HCT116 (cell line): ENCODE measurements at regions not wholly inside any gene's neighbourhood (a gene's known extent, or its start where the extent isn't known, plus 50 kb on each side); places are given as distances from the start of the nearest gene placed in this dataset.

ENCODE experiments used
- ATAC-seq: fragments of 200-7000 bp; cut with Tn5 transposase; 2 replicates; pipeline ENCODE4 v1.9.1; 2020; ENCODE audit warnings: mild to moderate bottlenecking, moderate library complexity
- BruUV-seq: library from RNA; stranded (reverse); fragments of 400-500 nt; replicated peaks from 2 replicates; lab custom pipeline; 2021; lab: Mats Ljungman, UMichigan
- CTCF ChIA-PET: fragments of 300-600 bp; sonication (Branson Sonifier 250); formaldehyde crosslinking; loops from one replicate; lab custom pipeline; 2021; ENCODE audit warnings: antibody characterized with exemption; lab: Charles Lee
- POLR2A ChIA-PET: fragments of 300-600, 350-600 bp; sonication (Branson Sonifier 250); formaldehyde crosslinking; loops from one replicate; lab custom pipeline; 2021; ENCODE audit warnings: antibody characterized with exemption; lab: Charles Lee
- RAD21 ChIA-PET, 2 experiments: fragments of 300-600 bp; sonication (Branson Sonifier 250); formaldehyde crosslinking; loops; one replicate each; lab custom pipeline; 2023; ENCODE audit warnings: low total read pairs in 2 of 2; ENCODE audit not compliant: uncharacterized antibody in 2 of 2, unreplicated experiment in 2 of 2, low non-redundant PET in 1 of 2; lab: Charles Lee
- DNase-seq: peaks from one replicate; pipeline ENCODE4 v3.0.0-alpha.2; 2010; ENCODE audit warnings: low read depth, low spot score
- H2AFZ ChIP-seq: fragments of 200-600 bp; shearing (Covaris generic), sonication (generic); 2 replicates; pipeline ENCODE4 v1.6.1; 2017; ENCODE audit warnings: low read depth, mixed run types, mixed read lengths, antibody characterized with exemption, low read length; ENCODE audit not compliant: poor library complexity, severe bottlenecking
- H3K27ac ChIP-seq: 2 replicates; pipeline ENCODE4 v1.5.1; 2012; ENCODE audit warnings: low read depth, low read length
- H3K27me3 ChIP-seq: fragments of 200-600 bp; sonication (generic); 2 replicates; pipeline ENCODE4 v1.6.1; 2016; ENCODE audit warnings: mixed run types, low read length, mixed read lengths; ENCODE audit not compliant: insufficient read depth
- H3K36me3 ChIP-seq, 2 experiments: fragments of 200-500 bp in 1 of 2; fragments of 200-600 bp in 1 of 2; sonication (Bioruptor generic) in 1 of 2; sonication (generic) in 1 of 2; 2 replicates each; pipeline versions ENCODE4 v1.5.1 to v1.6.1; 2014 to 2016; ENCODE audit warnings: low read length in 2 of 2, inconsistent platforms in 1 of 2, mixed read lengths in 1 of 2, mixed run types in 1 of 2; ENCODE audit not compliant: insufficient read depth in 2 of 2, control insufficient read depth in 1 of 2
- H3K4me1 ChIP-seq, 2 experiments: fragments of 200-600 bp in 1 of 2; sonication (generic) in 1 of 2; 2 replicates each; pipeline versions ENCODE4 v1.5.1 to v1.6.1; 2012 to 2017; ENCODE audit warnings: low read length in 2 of 2, inconsistent platforms in 1 of 2, mild to moderate bottlenecking in 1 of 2, mixed read lengths in 1 of 2, mixed run types in 1 of 2, moderate library complexity in 1 of 2; ENCODE audit not compliant: insufficient read depth in 2 of 2, control insufficient read depth in 1 of 2
- H3K4me2 ChIP-seq: fragments of 200-600 bp; sonication (generic); 2 replicates; pipeline ENCODE4 v1.6.1; 2017; ENCODE audit warnings: mixed run types, low read length, mixed read lengths
- H3K4me3 ChIP-seq, 2 experiments: fragments of 200-600 bp in 1 of 2; sonication (generic) in 1 of 2; replicated peaks in 1 of 2; 2 replicates each; pipeline ENCODE4 v1.5.1; 2011 to 2016; ENCODE audit warnings: low read length in 2 of 2, control low read depth in 1 of 2, low read depth in 1 of 2, mild to moderate bottlenecking in 1 of 2, mixed read lengths in 1 of 2, mixed run types in 1 of 2
- H3K79me2 ChIP-seq: fragments of 200-600 bp; sonication (generic); 2 replicates; pipeline ENCODE4 v1.6.1; 2017; ENCODE audit warnings: mild to moderate bottlenecking, mixed run types, low read length, moderate library complexity, mixed read lengths; ENCODE audit not compliant: insufficient read depth
- H3K9ac ChIP-seq: fragments of 200-600 bp; sonication (generic); 2 replicates; pipeline ENCODE4 v1.6.1; 2016; ENCODE audit warnings: low read length, mixed read lengths
- H3K9me2 ChIP-seq: fragments of 200-600 bp; sonication (generic), shearing (Covaris generic); 2 replicates; pipeline ENCODE4 v1.6.1; 2017; ENCODE audit warnings: mixed run types, mild to moderate bottlenecking, moderate library complexity; ENCODE audit not compliant: insufficient read depth
- H3K9me3 ChIP-seq, 2 experiments: fragments of 200-500 bp in 1 of 2; fragments of 200-600 bp in 1 of 2; sonication (Bioruptor generic) in 1 of 2; sonication (generic) in 1 of 2; 2 replicates each; pipeline ENCODE4 v1.6.1; 2014 to 2017; ENCODE audit warnings: low read length in 2 of 2, mixed read lengths in 2 of 2, inconsistent platforms in 1 of 2, low read depth in 1 of 2, mild to moderate bottlenecking in 1 of 2, mixed run types in 1 of 2, moderate library complexity in 1 of 2; ENCODE audit not compliant: control insufficient read depth in 1 of 2, insufficient read depth in 1 of 2
- H4K20me1 ChIP-seq: fragments of 200-600 bp; sonication (generic), shearing (Covaris generic); 2 replicates; pipeline ENCODE4 v1.6.1; 2017; ENCODE audit warnings: mixed run types, mild to moderate bottlenecking, moderate library complexity; ENCODE audit not compliant: insufficient read depth
- ATF3 ChIP-seq: IDR thresholded peaks from 2 replicates; pipeline ENCODE4 v1.6.1; 2012
- CBX3 ChIP-seq: IDR thresholded peaks from 2 replicates; pipeline ENCODE4 v1.6.1; 2012; ENCODE audit warnings: low read depth
- CEBPB ChIP-seq: IDR thresholded peaks from 2 replicates; pipeline ENCODE4 v1.6.1; 2012; ENCODE audit warnings: low read depth
- JUND ChIP-seq: IDR thresholded peaks from 2 replicates; pipeline ENCODE4 v1.6.1; 2012
- POLR2A ChIP-seq: IDR thresholded peaks from 2 replicates; pipeline ENCODE4 v1.7.0; 2011; ENCODE audit warnings: borderline replicate concordance; ENCODE audit not compliant: insufficient read depth, insufficient read length; ENCODE audit errors: extremely low read depth
- REST ChIP-seq: IDR thresholded peaks from 2 replicates; pipeline ENCODE4 v1.6.1; 2012; ENCODE audit warnings: low read depth
- SIN3A ChIP-seq: IDR thresholded peaks from 2 replicates; pipeline ENCODE4 v1.6.1; 2012; ENCODE audit warnings: low read depth
- TCF7L2 ChIP-seq: IDR thresholded peaks from 2 replicates; pipeline ENCODE4 v1.7.0; 2011; ENCODE audit warnings: borderline replicate concordance, inconsistent platforms; ENCODE audit not compliant: insufficient read depth, insufficient read length; ENCODE audit errors: extremely low read depth
- YY1 ChIP-seq: IDR thresholded peaks from 2 replicates; pipeline ENCODE4 v1.6.1; 2011; ENCODE audit warnings: low read length, low read depth, moderate library complexity, mild to moderate bottlenecking; ENCODE audit not compliant: insufficient replicate concordance; ENCODE audit errors: extremely low read depth
- ZFX ChIP-seq: fragments of 450-650 bp; IDR thresholded peaks from 2 replicates; pipeline ENCODE4 v1.6.1; 2017
- ZNF274 ChIP-seq: fragments of 200-500 bp; sonication (Bioruptor generic); IDR thresholded peaks from 2 replicates; pipeline ENCODE4 v1.6.1; 2014; ENCODE audit warnings: mild to moderate bottlenecking, low read depth, low read length, inconsistent platforms
- intact Hi-C: fragments of 100-400 bp; cut with micrococcal nuclease; formaldehyde crosslinking; loops from 2 replicates; pipeline ENCODE4 v1.10.0; 2022
- TF ChIP-seq, protein P1 (sequence below), 3 experiments: fragments of 200-600 bp in 1 of 3; sonication (generic) in 1 of 3; IDR thresholded peaks in 2 of 3; conservative IDR thresholded peaks in 1 of 3; 2 replicates each; pipeline ENCODE4 v1.5.1; 2012 to 2017; ENCODE audit warnings: low read depth in 2 of 3, low read length in 2 of 3, antibody characterized with exemption in 1 of 3, borderline replicate concordance in 1 of 3, control low read depth in 1 of 3, mild to moderate bottlenecking in 1 of 3, mixed read lengths in 1 of 3, mixed run types in 1 of 3, moderate library complexity in 1 of 3; ENCODE audit not compliant: insufficient read depth in 1 of 3
- TF ChIP-seq, protein P2 (sequence below): IDR thresholded peaks from 2 replicates; pipeline ENCODE4 v1.6.1; 2011; ENCODE audit warnings: mild to moderate bottlenecking, low read length, moderate library complexity; ENCODE audit not compliant: insufficient replicate concordance; ENCODE audit errors: extremely low read depth

GRCh38 chr1:82106672-82107071 lies 305.9 kb downstream of the ADGRL2 start (continued):
- TF ChIP-seq REST, result no peak
- no peak for TF ChIP-seq TCF7L2
- no peak for TF ChIP-seq CEBPB
- no peak for TF ChIP-seq ZNF274
- TF ChIP-seq CBX3, result no peak
- TF ChIP-seq SIN3A, result no peak

- Histone ChIP-seq H3K4me1 (no peaks in the 10 kb centered on the region), H3K27me3 (no peaks in the 10 kb centered on the region), H3K9me3 (no peaks in the 10 kb centered on the region), H3K4me2 (no peak overlapping the region), H3K9me2 (no peaks in the 10 kb centered on the region), H2AFZ (no peak overlapping the region), H3K79me2 (no peaks in the 10 kb centered on the region), H3K36me3 (no peaks in the 10 kb centered on the region), H3K27ac (no peak overlapping the region), H3K9ac (no peak overlapping the region), H3K4me3 (no peak overlapping the region), H4K20me1 (no peaks in the 10 kb centered on the region)
- BruUV-seq, result no TSS peak
- ChIA-PET CTCF (no interaction called here), POLR2A (no interaction called here), RAD21 (no interaction called here)
- DNase-seq, result no peak
- intact Hi-C loops, result no loop called here
- ATAC-seq, result no peak
- TF ChIP-seq, protein P1, sequence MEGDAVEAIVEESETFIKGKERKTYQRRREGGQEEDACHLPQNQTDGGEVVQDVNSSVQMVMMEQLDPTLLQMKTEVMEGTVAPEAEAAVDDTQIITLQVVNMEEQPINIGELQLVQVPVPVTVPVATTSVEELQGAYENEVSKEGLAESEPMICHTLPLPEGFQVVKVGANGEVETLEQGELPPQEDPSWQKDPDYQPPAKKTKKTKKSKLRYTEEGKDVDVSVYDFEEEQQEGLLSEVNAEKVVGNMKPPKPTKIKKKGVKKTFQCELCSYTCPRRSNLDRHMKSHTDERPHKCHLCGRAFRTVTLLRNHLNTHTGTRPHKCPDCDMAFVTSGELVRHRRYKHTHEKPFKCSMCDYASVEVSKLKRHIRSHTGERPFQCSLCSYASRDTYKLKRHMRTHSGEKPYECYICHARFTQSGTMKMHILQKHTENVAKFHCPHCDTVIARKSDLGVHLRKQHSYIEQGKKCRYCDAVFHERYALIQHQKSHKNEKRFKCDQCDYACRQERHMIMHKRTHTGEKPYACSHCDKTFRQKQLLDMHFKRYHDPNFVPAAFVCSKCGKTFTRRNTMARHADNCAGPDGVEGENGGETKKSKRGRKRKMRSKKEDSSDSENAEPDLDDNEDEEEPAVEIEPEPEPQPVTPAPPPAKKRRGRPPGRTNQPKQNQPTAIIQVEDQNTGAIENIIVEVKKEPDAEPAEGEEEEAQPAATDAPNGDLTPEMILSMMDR (IDR thresholded peaks at IDR 0.05 in 2 of 3, conservative IDR thresholded peaks at IDR 0.05 in 1 of 3; ENCODE audit: borderline replicate concordance in 1 of 3, insufficient read depth in 1 of 3, low read depth in 2 of 3, low read length in 2 of 3), result no peak
- TF ChIP-seq ZFX (no peak), JUND (no peak), YY1 (no peak), ATF3 (no peak), SIN3A (no peak), CBX3 (no peak), POLR2A (no peak), REST (no peak)
- TF ChIP-seq, protein P2, sequence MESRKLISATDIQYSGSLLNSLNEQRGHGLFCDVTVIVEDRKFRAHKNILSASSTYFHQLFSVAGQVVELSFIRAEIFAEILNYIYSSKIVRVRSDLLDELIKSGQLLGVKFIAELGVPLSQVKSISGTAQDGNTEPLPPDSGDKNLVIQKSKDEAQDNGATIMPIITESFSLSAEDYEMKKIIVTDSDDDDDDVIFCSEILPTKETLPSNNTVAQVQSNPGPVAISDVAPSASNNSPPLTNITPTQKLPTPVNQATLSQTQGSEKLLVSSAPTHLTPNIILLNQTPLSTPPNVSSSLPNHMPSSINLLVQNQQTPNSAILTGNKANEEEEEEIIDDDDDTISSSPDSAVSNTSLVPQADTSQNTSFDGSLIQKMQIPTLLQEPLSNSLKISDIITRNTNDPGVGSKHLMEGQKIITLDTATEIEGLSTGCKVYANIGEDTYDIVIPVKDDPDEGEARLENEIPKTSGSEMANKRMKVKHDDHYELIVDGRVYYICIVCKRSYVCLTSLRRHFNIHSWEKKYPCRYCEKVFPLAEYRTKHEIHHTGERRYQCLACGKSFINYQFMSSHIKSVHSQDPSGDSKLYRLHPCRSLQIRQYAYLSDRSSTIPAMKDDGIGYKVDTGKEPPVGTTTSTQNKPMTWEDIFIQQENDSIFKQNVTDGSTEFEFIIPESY, result no peak
These were observed 298.4 kb downstream of the ADGRL2 start for GRCh38 chr1:82099170-82099569.
